ENCODE measurements at regions not wholly inside any gene's neighbourhood (a gene's known extent, or its start where the extent isn't known, plus 50 kb on each side); places are given as distances from the start of the nearest gene placed in this dataset.

- TF ChIP-seq, protein P1, sequence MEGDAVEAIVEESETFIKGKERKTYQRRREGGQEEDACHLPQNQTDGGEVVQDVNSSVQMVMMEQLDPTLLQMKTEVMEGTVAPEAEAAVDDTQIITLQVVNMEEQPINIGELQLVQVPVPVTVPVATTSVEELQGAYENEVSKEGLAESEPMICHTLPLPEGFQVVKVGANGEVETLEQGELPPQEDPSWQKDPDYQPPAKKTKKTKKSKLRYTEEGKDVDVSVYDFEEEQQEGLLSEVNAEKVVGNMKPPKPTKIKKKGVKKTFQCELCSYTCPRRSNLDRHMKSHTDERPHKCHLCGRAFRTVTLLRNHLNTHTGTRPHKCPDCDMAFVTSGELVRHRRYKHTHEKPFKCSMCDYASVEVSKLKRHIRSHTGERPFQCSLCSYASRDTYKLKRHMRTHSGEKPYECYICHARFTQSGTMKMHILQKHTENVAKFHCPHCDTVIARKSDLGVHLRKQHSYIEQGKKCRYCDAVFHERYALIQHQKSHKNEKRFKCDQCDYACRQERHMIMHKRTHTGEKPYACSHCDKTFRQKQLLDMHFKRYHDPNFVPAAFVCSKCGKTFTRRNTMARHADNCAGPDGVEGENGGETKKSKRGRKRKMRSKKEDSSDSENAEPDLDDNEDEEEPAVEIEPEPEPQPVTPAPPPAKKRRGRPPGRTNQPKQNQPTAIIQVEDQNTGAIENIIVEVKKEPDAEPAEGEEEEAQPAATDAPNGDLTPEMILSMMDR (IDR thresholded peaks at IDR 0.05), result no peak
- TF ChIP-seq POLR2A (IDR thresholded peaks at IDR 0.05), result no peak
These were observed 92.5 kb downstream of the AREG start for GRCh38 chr4:74537459-74537858.
